Effector memory CD8-positive, alpha-beta T cell (primary cell): ENCODE measurements at regions not wholly inside any gene's neighbourhood (a gene's known extent, or its start where the extent isn't known, plus 50 kb on each side); places are given as distances from the start of the nearest gene placed in this dataset.
"Not testable (repeated sequence)": the region's sequence is repeated elsewhere in the genome, so short reads cannot be mapped to it uniquely, and the experiment has no call there.

ENCODE experiments used
- ATAC-seq: fragments of 150-1000 bp; cut with Tn5 transposase; replicated peaks from 2 replicates; pipeline ENCODE4 v1.10.0; 2021; ENCODE audit warnings: mild to moderate bottlenecking, moderate library complexity
- DNase-seq, 3 experiments: peaks; one replicate each; pipeline ENCODE4 v3.0.0; 2021
- H3K27ac Mint-ChIP-seq, 2 donors: one replicate each; pipeline ENCODE4 v1.8.0; 2022; ENCODE audit warnings: mild to moderate bottlenecking in 2 of 2, mixed read lengths in 2 of 2, moderate library complexity in 2 of 2
- H3K27me3 Mint-ChIP-seq, 2 donors: one replicate each; pipeline ENCODE4 v1.8.0; 2022; ENCODE audit warnings: mixed read lengths in 2 of 2
- H3K36me3 Mint-ChIP-seq: one replicate; pipeline ENCODE4 v1.8.0; 2022; ENCODE audit warnings: mild to moderate bottlenecking, moderate library complexity, mixed read lengths; ENCODE audit not compliant: insufficient read depth
- H3K4me1 Mint-ChIP-seq, 2 donors: one replicate each; pipeline ENCODE4 v1.8.0; 2022; ENCODE audit warnings: low read depth in 2 of 2, mixed read lengths in 2 of 2
- H3K4me3 Mint-ChIP-seq, 2 donors: one replicate each; pipeline ENCODE4 v1.8.0; 2022; ENCODE audit warnings: mild to moderate bottlenecking in 2 of 2, mixed read lengths in 2 of 2, moderate library complexity in 2 of 2
- H3K9me3 Mint-ChIP-seq, 2 donors: one replicate each; pipeline ENCODE4 v1.8.0; 2022; ENCODE audit warnings: mixed read lengths in 2 of 2

DNA sequence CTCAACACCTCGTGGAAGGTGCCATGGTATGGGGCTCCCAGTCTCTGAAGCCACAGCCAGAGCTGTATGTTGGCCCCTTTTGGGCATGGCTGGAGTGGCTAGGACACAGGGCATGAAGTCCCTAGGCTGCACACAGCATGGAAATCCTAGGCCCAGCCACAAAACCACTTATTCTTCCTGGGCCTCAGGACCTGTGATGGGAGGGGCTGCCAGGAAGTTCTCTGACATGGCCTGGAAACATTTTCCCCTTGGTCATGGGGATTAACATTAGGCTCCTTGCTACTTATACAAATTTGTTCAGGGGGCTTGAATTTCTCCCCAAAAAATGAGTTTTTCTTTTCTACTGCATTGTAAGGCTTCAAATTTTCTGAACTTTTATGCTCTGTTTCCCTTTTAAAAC lies 2091.2 kb upstream of the ACO1 start:
- no peaks in the 10 kb centered on the region for H3K4me1 Mint-ChIP-seq
- peaks cover 2 to 11% of the 10 kb centered on the region in 2 donors for H3K9me3 Mint-ChIP-seq
- no peak overlapping the region for H3K4me3 Mint-ChIP-seq
- H3K27ac Mint-ChIP-seq: no peak overlapping the region
- H3K36me3 Mint-ChIP-seq: no peaks in the 10 kb centered on the region
- ATAC-seq (no peak), DNase-seq (no peak)
- H3K27me3 Mint-ChIP-seq: no peaks in the 10 kb centered on the region

DNA sequence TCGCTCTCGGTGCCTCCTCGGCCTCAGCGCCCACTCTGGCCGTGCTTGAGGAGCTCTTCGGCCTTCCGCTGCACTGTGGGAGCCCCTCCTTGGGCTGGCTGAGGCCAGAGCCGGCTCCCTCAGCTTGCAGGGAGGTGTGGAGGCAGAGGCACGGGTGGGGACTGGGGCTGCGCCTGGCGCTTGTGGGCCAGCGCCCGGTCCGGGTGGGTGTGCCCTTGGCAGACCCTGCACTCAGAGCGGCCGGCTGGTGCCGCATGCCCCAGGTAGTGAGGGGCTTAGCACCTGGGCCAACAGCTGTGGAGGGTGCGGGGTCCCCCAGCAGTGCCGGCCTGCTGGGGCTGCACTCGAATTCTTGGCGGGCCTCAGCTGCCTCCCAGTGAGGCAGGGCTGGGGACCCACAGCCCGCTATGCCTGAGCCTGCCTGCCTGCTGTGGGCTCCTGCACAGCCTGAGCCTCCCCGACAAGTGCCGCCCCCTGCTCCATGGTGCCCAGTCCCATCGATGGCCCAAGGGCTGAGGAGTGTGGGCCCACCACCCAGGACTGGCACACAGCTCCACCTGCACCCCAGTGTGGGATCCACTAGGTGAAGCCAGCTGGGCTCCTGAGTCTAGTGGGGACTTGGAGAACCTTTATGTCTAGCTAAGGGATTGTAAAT lies 2085.2 kb upstream of the ACO1 start:
- H3K4me1 Mint-ChIP-seq: no peaks in the 10 kb centered on the region
- H3K27ac Mint-ChIP-seq: no peak overlapping the region
- H3K4me3 Mint-ChIP-seq: no peak overlapping the region
- H3K27me3 Mint-ChIP-seq: no peaks in the 10 kb centered on the region
- no peak for ATAC-seq
- no peaks in the 10 kb centered on the region for H3K36me3 Mint-ChIP-seq
- DNase-seq: no peak
- peaks cover 3 to 11% of the 10 kb centered on the region in 2 donors for H3K9me3 Mint-ChIP-seq

DNA sequence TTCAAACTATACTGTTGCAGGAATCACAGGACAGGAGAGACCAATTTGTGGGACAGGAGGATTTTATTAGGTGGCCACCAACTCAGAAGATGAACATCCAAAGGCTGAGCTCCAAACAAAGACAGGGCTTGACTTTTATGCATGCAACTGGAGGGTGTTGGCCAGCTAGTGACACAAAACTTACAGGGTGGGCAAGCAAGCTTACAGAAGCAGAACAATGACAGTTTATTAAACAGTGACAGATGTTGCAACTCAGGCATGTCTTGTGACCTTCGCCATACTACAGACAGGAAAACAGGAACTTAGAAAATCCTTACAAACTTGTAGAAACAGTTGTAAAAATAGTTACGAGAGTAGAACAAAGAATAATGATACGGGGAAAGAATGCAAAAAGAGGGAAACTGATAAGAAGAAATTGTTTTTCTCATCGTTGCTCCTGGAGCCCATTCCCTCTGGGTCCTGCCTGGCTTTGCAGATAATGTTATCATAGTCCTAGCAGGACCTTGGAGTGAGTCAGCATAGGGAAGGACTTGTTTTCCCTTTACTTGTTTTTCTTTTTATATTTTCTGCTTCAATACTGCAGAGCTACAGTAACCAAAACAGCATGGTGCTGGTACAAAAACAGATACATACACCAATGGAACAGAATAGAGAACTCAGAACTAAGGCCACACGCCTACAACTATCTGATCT lies 2083.0 kb upstream of the ACO1 start:
- DNase-seq (no peak), ATAC-seq (no peak)
- no peaks in the 10 kb centered on the region for H3K36me3 Mint-ChIP-seq
- H3K27ac Mint-ChIP-seq: no peak overlapping the region
- no peaks in the 10 kb centered on the region for H3K27me3 Mint-ChIP-seq
- H3K4me1 Mint-ChIP-seq: no peaks in the 10 kb centered on the region
- H3K4me3 Mint-ChIP-seq: no peak overlapping the region
- H3K9me3 Mint-ChIP-seq: peaks cover 0 to 3% of the 10 kb centered on the region in 2 donors

DNA sequence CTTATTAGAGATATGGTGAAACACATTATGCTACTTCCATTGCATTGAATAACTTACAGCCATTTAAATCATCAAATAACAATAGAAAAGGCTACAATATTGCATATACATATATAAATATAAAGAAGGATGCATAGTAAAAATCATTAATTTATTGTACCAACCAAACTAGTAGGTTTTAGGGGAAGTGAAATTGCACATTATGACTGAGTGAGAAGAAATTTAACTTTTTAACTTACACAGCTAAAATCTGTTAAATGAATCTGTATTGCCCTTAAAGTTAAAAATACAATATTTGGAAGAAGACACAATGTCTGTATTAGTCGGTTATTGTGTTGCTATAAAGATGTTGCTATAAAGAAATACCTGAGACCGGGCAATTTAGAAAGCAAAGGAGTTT lies 2073.7 kb upstream of the ACO1 start:
- peaks cover 0 to 7% of the 10 kb centered on the region in 2 donors for H3K9me3 Mint-ChIP-seq
- ATAC-seq: no peak
- no peak for DNase-seq

DNA sequence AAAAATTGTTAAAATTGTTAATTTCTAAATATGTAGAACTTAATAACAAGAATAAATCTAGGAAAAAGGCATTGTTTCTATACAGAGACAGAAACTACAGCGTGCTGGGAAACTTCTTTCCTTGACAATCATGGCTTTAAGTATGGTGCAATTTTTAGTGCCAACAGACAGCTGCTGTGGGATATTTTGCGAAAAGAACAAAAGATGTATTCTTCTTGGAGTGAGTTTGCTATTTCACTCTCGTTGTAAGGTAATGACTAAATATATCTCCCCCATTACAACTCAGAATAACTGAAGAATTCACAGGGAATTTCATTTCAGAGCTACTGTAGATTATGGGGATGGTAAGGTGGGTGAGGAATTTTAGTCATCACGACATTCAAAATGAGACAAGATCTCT lies 2055.0 kb upstream of the ACO1 start:
- DNase-seq (no peak), ATAC-seq (no peak)
- H3K27ac Mint-ChIP-seq: no peak overlapping the region
- H3K4me1 Mint-ChIP-seq: no peaks in the 10 kb centered on the region
- peaks cover 3% of the 10 kb centered on the region for H3K36me3 Mint-ChIP-seq
- no peaks in the 10 kb centered on the region for H3K27me3 Mint-ChIP-seq
- H3K4me3 Mint-ChIP-seq: no peak overlapping the region
- peaks cover 8 to 14% of the 10 kb centered on the region in 2 donors for H3K9me3 Mint-ChIP-seq

More for the DNA sequence above, 2073.7 kb upstream of the ACO1 start:
- no peaks in the 10 kb centered on the region for H3K36me3 Mint-ChIP-seq
- H3K27me3 Mint-ChIP-seq: no peaks in the 10 kb centered on the region
- no peak overlapping the region for H3K4me3 Mint-ChIP-seq
- no peaks in the 10 kb centered on the region for H3K4me1 Mint-ChIP-seq
- H3K27ac Mint-ChIP-seq: no peak overlapping the region

DNA sequence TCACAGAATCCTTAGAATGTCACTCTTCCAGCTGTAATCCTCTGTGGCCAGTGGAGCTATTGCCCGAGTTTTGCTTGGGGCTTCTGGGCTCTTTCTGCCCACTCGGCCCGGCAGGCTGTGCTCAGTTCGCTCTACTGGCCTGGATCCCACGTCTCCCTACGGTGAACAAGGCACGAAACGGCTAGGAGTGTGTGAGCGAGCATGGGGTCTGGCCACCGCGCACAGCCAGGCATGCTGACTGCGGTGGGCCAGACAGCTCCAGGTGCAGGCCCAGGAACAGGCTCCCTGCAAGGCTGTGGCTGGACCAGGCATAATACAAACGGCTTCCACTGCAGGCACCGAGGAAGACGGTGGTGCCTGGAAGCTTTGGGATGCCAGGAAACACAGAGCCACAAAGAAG lies 2035.5 kb upstream of the ACO1 start:
- Mint-ChIP-seq H3K4me3 (no peak overlapping the region), H3K27me3 (no peaks in the 10 kb centered on the region), H3K36me3 (peaks cover 4% of the 10 kb centered on the region), H3K4me1 (no peaks in the 10 kb centered on the region), H3K27ac (no peak overlapping the region), H3K9me3 (no peaks in the 10 kb centered on the region)
- ATAC-seq: no peak
- DNase-seq: no peak

DNA sequence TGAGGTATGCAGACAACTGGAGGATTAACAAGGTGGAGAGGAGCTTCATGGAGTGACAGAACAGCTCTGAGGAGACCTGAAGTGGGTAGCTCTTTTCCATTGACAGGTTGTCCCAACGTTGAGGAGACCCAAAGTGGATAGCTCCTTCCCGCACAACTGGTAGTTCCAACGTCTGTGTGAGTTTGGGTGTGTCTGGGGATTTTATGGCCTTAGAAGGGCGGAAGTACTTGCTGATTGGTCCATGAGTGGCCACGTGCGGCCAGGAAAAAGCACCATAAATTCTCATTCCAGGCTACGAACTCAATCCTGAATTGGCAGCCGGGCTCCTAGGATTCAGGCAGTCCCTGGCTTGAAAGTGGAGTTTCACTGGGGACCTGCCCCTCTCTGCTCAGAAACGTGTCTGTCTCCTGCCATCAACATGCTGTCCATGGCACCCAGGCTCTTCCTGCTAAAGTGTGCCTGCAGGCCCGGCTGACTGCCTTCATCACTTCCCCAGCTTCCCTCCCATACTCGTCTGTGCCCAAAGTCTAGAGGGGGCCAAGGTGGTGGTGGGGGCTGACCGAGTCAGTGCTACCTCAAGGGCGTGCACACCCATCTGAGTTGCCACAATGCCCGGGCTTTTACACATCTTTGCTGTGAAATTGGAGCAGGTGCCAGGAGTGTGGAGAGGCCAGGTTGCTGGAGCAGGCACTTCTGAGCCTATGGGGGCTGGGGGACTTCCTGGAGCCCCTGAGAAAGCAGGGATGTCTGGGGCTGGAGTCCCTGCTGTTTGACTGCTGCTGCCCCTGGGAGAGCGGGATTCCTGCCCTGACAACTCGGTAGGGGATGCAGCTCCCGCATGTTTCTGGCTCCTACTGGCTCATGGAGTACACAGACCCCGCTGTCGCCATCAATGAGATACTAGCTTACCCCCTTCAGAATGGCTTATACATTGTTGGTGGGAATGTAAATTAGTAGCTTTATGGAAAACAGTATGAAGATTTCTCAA lies 2034.6 kb upstream of the ACO1 start:
- ATAC-seq (no peak), DNase-seq (no peak)
- no peak overlapping the region for H3K27ac Mint-ChIP-seq
- H3K4me1 Mint-ChIP-seq: no peaks in the 10 kb centered on the region
- peaks cover 4% of the 10 kb centered on the region for H3K36me3 Mint-ChIP-seq
- H3K9me3 Mint-ChIP-seq: no peaks in the 10 kb centered on the region
- no peak overlapping the region for H3K4me3 Mint-ChIP-seq
- H3K27me3 Mint-ChIP-seq: no peaks in the 10 kb centered on the region

DNA sequence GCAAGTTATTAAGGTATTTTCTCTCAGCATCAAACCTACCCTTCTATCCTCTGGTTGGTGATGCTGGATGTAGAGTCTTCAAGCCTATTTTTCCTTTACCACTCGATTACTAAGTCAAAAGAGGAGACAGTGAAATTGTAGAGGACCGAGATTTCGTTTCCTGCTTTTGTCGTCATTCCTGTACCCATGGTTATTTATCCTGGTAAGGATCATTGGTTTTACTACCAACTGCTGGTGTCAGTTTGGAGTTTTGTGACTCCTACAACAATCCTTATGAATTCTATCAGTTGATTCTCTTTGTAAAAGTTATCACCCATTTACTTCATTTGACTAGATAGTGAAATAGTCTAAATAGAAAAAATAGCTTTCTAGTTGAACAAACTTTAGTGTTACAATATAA lies 2028.2 kb upstream of the ACO1 start:
- peaks cover 0 to 2% of the 10 kb centered on the region in 2 donors for H3K9me3 Mint-ChIP-seq
- ATAC-seq: no peak
- no peak for DNase-seq
- no peaks in the 10 kb centered on the region for H3K27me3 Mint-ChIP-seq
- peaks cover 4% of the 10 kb centered on the region for H3K36me3 Mint-ChIP-seq
- H3K4me1 Mint-ChIP-seq: no peaks in the 10 kb centered on the region
- H3K27ac Mint-ChIP-seq: no peak overlapping the region
- H3K4me3 Mint-ChIP-seq: no peak overlapping the region

DNA sequence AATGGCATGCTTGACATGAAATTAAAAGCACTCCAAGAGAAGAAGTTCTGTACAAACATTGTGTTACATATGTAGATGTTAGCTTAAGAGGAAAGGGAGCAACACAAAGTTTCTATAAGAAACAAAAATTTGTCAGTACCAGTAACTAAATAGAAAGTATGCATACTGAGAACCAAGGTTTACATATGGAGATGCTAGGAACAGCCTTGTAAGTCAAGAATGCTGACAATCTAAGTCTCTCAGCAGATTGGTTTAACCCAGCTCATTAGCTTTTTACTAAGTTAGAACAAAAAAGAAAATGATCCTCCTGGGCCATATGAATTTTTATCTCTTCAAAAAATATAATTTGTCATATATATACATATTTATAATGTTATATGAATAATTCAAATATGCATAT lies 2022.1 kb upstream of the ACO1 start:
- H3K4me3 Mint-ChIP-seq: no peak overlapping the region
- ATAC-seq (no peak), DNase-seq (no peak)
- H3K27me3 Mint-ChIP-seq: no peaks in the 10 kb centered on the region
- no peak overlapping the region for H3K27ac Mint-ChIP-seq
- no peaks in the 10 kb centered on the region for H3K36me3 Mint-ChIP-seq
- peaks cover 0 to 8% of the 10 kb centered on the region in 2 donors for H3K9me3 Mint-ChIP-seq
- no peaks in the 10 kb centered on the region for H3K4me1 Mint-ChIP-seq

DNA sequence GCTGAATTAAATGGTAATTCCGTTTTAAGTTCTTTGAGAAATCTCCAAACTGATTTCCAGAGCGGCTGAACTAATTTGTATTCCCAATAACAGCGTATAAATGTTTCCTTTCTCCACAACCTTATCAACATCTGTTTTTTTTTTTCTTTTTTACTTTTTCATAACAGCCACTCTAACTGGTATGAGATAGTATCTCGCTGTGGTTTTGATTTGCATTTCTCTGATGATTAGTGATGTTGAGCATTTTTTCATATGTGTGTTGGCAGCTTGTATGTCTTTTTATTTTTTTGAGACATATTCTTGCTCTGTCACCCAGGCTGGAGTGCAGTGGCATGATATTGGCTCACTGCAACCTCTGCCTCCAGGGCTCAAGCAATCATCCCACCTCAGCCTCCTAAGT lies 2018.3 kb upstream of the ACO1 start:
- H3K4me3 Mint-ChIP-seq, H3K27me3 Mint-ChIP-seq, DNase-seq, H3K9me3 Mint-ChIP-seq, H3K27ac Mint-ChIP-seq, H3K36me3 Mint-ChIP-seq, H3K4me1 Mint-ChIP-seq, ATAC-seq: not testable (repeated sequence)

DNA sequence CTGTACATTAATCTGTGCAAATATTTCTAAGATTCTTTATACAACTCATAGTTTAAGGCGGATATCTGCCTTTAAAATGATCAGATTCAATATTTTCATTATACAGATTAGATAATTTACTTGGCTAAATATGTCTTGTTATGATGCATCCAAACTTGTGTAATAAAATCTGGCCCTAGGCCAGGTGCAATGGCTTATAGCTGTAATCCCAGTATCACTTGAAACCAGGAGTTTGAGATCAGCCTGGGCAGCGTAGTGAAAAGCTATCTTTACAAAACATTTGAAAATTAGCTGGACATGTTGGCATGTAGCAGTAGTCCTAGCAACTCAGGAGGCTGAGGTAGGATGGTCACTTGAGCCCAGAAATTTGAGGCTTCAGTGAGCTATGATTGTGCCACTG lies 2002.2 kb upstream of the ACO1 start:
- Mint-ChIP-seq H3K27me3 (no peaks in the 10 kb centered on the region), H3K4me1 (no peaks in the 10 kb centered on the region), H3K9me3 (peaks cover 0 to 1% of the 10 kb centered on the region in 2 donors), H3K27ac (no peak overlapping the region), H3K4me3 (no peak overlapping the region), H3K36me3 (no peaks in the 10 kb centered on the region)
- ATAC-seq (no peak), DNase-seq (no peak)

DNA sequence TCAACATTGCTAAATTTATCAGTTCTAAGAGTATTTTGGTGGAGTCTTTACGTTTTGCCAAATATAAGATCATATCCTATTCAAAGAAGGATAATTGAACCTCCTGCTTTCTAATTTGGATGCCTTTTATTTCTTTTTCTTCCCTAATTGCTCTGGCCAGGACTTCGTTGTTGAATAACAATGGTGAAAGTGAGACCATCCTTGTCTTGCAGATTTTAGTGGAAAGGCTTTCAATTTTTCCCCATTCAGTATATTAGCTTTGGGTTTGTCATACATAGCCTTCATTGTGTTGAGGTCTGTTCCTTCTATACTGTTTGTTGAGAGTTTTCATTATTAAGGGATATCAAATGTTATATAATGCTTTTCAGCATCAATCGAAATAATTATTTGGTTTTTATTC lies 1974.2 kb upstream of the ACO1 start:
- ATAC-seq (no peak), DNase-seq (no peak)
- H3K4me1 Mint-ChIP-seq: no peaks in the 10 kb centered on the region
- H3K36me3 Mint-ChIP-seq: no peaks in the 10 kb centered on the region
- no peaks in the 10 kb centered on the region for H3K27me3 Mint-ChIP-seq
- no peak overlapping the region for H3K27ac Mint-ChIP-seq
- no peak overlapping the region for H3K4me3 Mint-ChIP-seq
- H3K9me3 Mint-ChIP-seq: peaks cover 5 to 7% of the 10 kb centered on the region in 2 donors

DNA sequence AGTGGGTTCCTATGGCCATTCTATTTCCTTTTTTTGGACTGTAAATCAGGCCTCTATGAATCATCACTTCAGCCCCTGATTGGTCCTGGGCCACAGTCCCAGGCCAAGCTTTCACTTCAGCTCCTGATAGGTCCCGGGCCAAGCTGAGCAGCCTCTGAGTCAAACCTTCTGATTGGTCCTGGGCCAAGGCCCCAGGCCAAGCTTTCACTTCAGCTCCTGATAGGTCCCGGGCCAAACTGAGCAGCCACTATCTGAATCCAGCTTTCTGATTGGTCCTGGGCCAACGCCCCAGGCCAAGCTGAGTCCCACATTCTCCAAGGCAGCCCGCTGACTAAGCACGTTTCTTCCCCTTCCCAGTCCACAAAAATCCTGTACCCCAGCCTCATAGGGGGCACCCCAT lies 1972.9 kb upstream of the ACO1 start:
- no peaks in the 10 kb centered on the region for H3K36me3 Mint-ChIP-seq
- no peak overlapping the region for H3K4me3 Mint-ChIP-seq
- no peaks in the 10 kb centered on the region for H3K27me3 Mint-ChIP-seq
- no peaks in the 10 kb centered on the region for H3K4me1 Mint-ChIP-seq
- DNase-seq (no peak), ATAC-seq (no peak)
- no peak overlapping the region for H3K27ac Mint-ChIP-seq
- H3K9me3 Mint-ChIP-seq: peaks cover 5 to 7% of the 10 kb centered on the region in 2 donors
